SK-N-SH (cell line): ENCODE measurements at regions not wholly inside any gene's neighbourhood (a gene's known extent, or its start where the extent isn't known, plus 50 kb on each side); places are given as distances from the start of the nearest gene placed in this dataset.

ENCODE experiments used
- CTCF ChIA-PET: fragments of 300-600, 350-600 bp; formaldehyde crosslinking; extraction: SDS; loops from one replicate; lab custom pipeline; 2021; lab: Yijun Ruan, JAX
- POLR2A ChIA-PET: fragments of 350-600 bp; sonication (Branson Sonifier 250); formaldehyde crosslinking; extraction: SDS; loops from one replicate; lab custom pipeline; 2020; ENCODE audit warnings: antibody characterized with exemption, inconsistent platforms; lab: Yijun Ruan, JAX
- DNase-seq: peaks from one replicate; pipeline ENCODE4 v3.0.0; 2012
- H2AFZ ChIP-seq: fragments of 200-600 bp; sonication (generic); 2 replicates; pipeline ENCODE4 v1.8.1; 2016; ENCODE audit warnings: antibody characterized with exemption, mild to moderate bottlenecking, low read depth
- H3F3A ChIP-seq: fragments of 200-600 bp; sonication (generic); replicated peaks from 2 replicates; pipeline ENCODE3; 2016; ENCODE audit warnings: antibody characterized with exemption, mild to moderate bottlenecking; ENCODE audit not compliant: insufficient read depth
- H3K27ac ChIP-seq, 2 experiments: fragments of 200-500 bp in 1 of 2; fragments of 200-600 bp in 1 of 2; sonication (Bioruptor generic) in 1 of 2; sonication (generic), shearing (Covaris generic) in 1 of 2; 2 replicates each; pipeline versions ENCODE4 v1.5.1 to v1.6.1; 2014 to 2016; ENCODE audit warnings: low read depth in 2 of 2, inconsistent platforms in 1 of 2, low read length in 1 of 2, mild to moderate bottlenecking in 1 of 2, mixed read lengths in 1 of 2
- H3K27me3 ChIP-seq: fragments of 200-600 bp; sonication (generic), shearing (Covaris generic); 2 replicates; pipeline ENCODE4 v1.6.1; 2016; ENCODE audit warnings: mixed run types; ENCODE audit not compliant: insufficient read depth
- H3K36me3 ChIP-seq, 2 experiments: fragments of 200-500 bp in 1 of 2; fragments of 200-600 bp in 1 of 2; sonication (Bioruptor generic) in 1 of 2; sonication (generic) in 1 of 2; replicated peaks in 1 of 2; 2 replicates each; pipeline versions ENCODE3 to v1.5.1; 2014 to 2016; ENCODE audit warnings: low read length in 1 of 2, mild to moderate bottlenecking in 1 of 2; ENCODE audit not compliant: insufficient read depth in 2 of 2, control insufficient read depth in 1 of 2
- H3K4me1 ChIP-seq, 2 experiments: fragments of 200-500 bp in 1 of 2; fragments of 200-600 bp in 1 of 2; sonication (Bioruptor generic) in 1 of 2; sonication (generic), shearing (Covaris generic) in 1 of 2; 2 replicates each; pipeline versions ENCODE4 v1.5.1 to v1.6.1; 2014 to 2016; ENCODE audit warnings: low read depth in 1 of 2, low read length in 1 of 2, mixed run types in 1 of 2; ENCODE audit not compliant: insufficient read depth in 2 of 2, control insufficient read depth in 1 of 2
- H3K4me2 ChIP-seq: fragments of 200-600 bp; sonication (generic), shearing (Covaris generic); 2 replicates; pipeline ENCODE4 v1.6.1; 2017; ENCODE audit warnings: mixed run types
- H3K4me3 ChIP-seq, 2 experiments: fragments of 200-500 bp in 1 of 2; fragments of 200-600 bp in 1 of 2; sonication (Bioruptor generic) in 1 of 2; sonication (generic), shearing (Covaris generic) in 1 of 2; 2 replicates each; pipeline versions ENCODE4 v1.5.1 to v1.8.1; 2014 to 2016; ENCODE audit warnings: low read depth in 2 of 2, inconsistent platforms in 1 of 2, low read length in 1 of 2, mild to moderate bottlenecking in 1 of 2, mixed read lengths in 1 of 2, moderate library complexity in 1 of 2
- H3K79me2 ChIP-seq: fragments of 200-600 bp; sonication (generic); 2 replicates; pipeline ENCODE4 v1.8.1; 2017; ENCODE audit warnings: mild to moderate bottlenecking; ENCODE audit not compliant: insufficient read depth
- H3K9ac ChIP-seq: fragments of 200-600 bp; sonication (generic); 2 replicates; pipeline ENCODE4 v1.6.1; 2017; ENCODE audit warnings: mixed run types
- H3K9me2 ChIP-seq: fragments of 200-600 bp; sonication (generic); 2 replicates; pipeline ENCODE4 v1.6.1; 2017; ENCODE audit warnings: mixed run types
- H3K9me3 ChIP-seq: fragments of 200-600 bp; sonication (generic); 2 replicates; pipeline ENCODE4 v1.6.1; 2017; ENCODE audit warnings: mixed run types, mild to moderate bottlenecking, moderate library complexity
- H4K20me1 ChIP-seq: fragments of 200-600 bp; sonication (generic); 2 replicates; pipeline ENCODE4 v1.6.1; 2017; ENCODE audit warnings: mild to moderate bottlenecking, mixed run types; ENCODE audit not compliant: insufficient read depth
- CTCF ChIP-seq: fragments of 200-600 bp; sonication (generic); IDR thresholded peaks from 2 replicates; pipeline ENCODE4 v1.6.1; 2017; ENCODE audit warnings: antibody characterized with exemption, mild to moderate bottlenecking, moderate library complexity
- EP300 ChIP-seq, 2 experiments: IDR thresholded peaks; 2 replicates each; pipeline versions ENCODE4 v1.4.0 to v1.6.1; 2012; ENCODE audit warnings: borderline replicate concordance in 1 of 2, low read depth in 1 of 2, low read length in 1 of 2
- NRF1 ChIP-seq: IDR thresholded peaks from 2 replicates; pipeline ENCODE4 v1.6.1; 2012; ENCODE audit warnings: low read depth, mild to moderate bottlenecking, low read length
- RCOR1 ChIP-seq: fragments of 150-350 bp; IDR thresholded peaks from 2 replicates; pipeline ENCODE4 v1.6.1; 2017; ENCODE audit warnings: antibody characterized with exemption, low read length
- TAF1 ChIP-seq: IDR thresholded peaks from 2 replicates; pipeline ENCODE4 v1.6.1; 2012; ENCODE audit warnings: low read depth, mild to moderate bottlenecking, low read length, moderate library complexity, borderline replicate concordance
- USF2 ChIP-seq: fragments of 150-350 bp; IDR thresholded peaks from 2 replicates; pipeline ENCODE4 v1.6.1; 2017; ENCODE audit warnings: antibody characterized with exemption, low read length, low read depth, borderline replicate concordance
- WGBS: methylation state at CpG from one replicate; pipeline ENCODE4 v1.1.6; 2017; ENCODE audit warnings: low lambda C conversion rate; 5-methylcytosine and 5-hydroxymethylcytosine counted together

- Histone ChIP-seq H3K9me2 (no peaks in the 10 kb centered on the region), H3F3A (peaks cover under 1% of the 10 kb centered on the region), H3K27me3 (no peaks in the 10 kb centered on the region)
- TF ChIP-seq RCOR1 (no peak), NRF1 (no peak), USF2 (no peak), CTCF (no peak), EP300 (IDR thresholded peaks at IDR 0.05; ENCODE audit: borderline replicate concordance in 1 of 2, low read depth in 1 of 2, low read length in 1 of 2) (no peak)
- TF ChIP-seq, all 33 proteins: peak for 0
- Histone ChIP-seq H3K27ac (no peak overlapping the region), H3K9me3 (no peaks in the 10 kb centered on the region), H2AFZ (no peak overlapping the region), H3K36me3 (no peaks in the 10 kb centered on the region), H4K20me1 (no peaks in the 10 kb centered on the region), H3K79me2 (no peaks in the 10 kb centered on the region), H3K4me1 (peaks cover 0 to 2% of the 10 kb centered on the region in 2 experiments; a peak in 2 of 4 replicates), H3K4me3 (no peak overlapping the region), H3K4me2 (no peak overlapping the region), H3K9ac (no peak overlapping the region)
- ChIA-PET POLR2A (no interaction called here), CTCF (interaction anchor here (0.6 to 1.9 kb wide), 3 partner anchors 9 to 40 kb away, joined by 3 to 4 read pairs (median 3); no protein-coding TSS in a partner anchor)
- no peak for DNase-seq
- WGBS = 75% methylated on average over 2 of the region's 2 CpGs
These were observed 546.3 kb upstream of the CITED2 start for GRCh38 chr6:139920776-139921100.

GRCh38 chr6:139920027-139920775 is 545.8 kb upstream of the CITED2 start:
- H3K9me2 ChIP-seq = no peaks in the 10 kb centered on the region
- POLR2A ChIA-PET = no interaction called here
- peaks cover 2% of the 10 kb centered on the region for H3K9me3 ChIP-seq
- H3K9ac ChIP-seq = no peak overlapping the region
- no peaks in the 10 kb centered on the region for H4K20me1 ChIP-seq
- no peaks in the 10 kb centered on the region for H3K36me3 ChIP-seq
- no peak overlapping the region for H3K27ac ChIP-seq
- DNase-seq = no peak
- H3K27me3 ChIP-seq = no peaks in the 10 kb centered on the region
- H2AFZ ChIP-seq = no peak overlapping the region
- H3F3A ChIP-seq = no peaks in the 10 kb centered on the region
- no peak overlapping the region for H3K4me3 ChIP-seq
- no peaks in the 10 kb centered on the region for H3K79me2 ChIP-seq
- TF ChIP-seq TAF1 = no peak
- no peaks in the 10 kb centered on the region; a peak in 1 of 4 replicates for H3K4me1 ChIP-seq
- 93% methylated on average over 7 of the region's 7 CpGs for WGBS
- no peak overlapping the region for H3K4me2 ChIP-seq
- CTCF ChIA-PET = interaction anchor here (0.6 to 1.9 kb wide), 3 partner anchors 9 to 39 kb away, joined by 3 to 4 read pairs (median 3); no protein-coding TSS in a partner anchor
